ENCODE measurements at regions not wholly inside any gene's neighbourhood (a gene's known extent, or its start where the extent isn't known, plus 50 kb on each side); places are given as distances from the start of the nearest gene placed in this dataset.
"Not testable (repeated sequence)": the region's sequence is repeated elsewhere in the genome, so short reads cannot be mapped to it uniquely, and the experiment has no call there.

DNA sequence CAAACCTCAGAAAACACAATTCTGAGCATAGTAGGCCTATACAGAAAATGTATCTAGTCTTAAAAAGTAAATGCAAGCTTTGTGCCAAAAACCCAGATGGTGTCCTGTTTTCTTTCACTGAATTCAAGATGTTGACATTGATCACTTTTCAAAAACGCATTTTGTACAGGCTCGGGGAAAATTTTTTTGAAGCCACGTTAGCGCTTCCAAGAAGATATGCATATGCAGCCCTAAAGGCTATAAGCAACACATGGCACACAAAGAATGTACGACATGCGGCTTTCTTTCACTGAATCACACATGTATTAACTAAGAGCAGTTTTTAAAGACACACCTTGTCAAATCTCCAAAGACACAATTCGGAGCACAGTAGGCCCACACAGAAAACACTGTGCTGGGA, 115.4 kb downstream of the MRPL57 start:
- no peak for DNase-seq
- WGBS (ENCODE audit: insufficient coverage): 86% methylated on average over 4 of the region's 7 CpGs

DNA sequence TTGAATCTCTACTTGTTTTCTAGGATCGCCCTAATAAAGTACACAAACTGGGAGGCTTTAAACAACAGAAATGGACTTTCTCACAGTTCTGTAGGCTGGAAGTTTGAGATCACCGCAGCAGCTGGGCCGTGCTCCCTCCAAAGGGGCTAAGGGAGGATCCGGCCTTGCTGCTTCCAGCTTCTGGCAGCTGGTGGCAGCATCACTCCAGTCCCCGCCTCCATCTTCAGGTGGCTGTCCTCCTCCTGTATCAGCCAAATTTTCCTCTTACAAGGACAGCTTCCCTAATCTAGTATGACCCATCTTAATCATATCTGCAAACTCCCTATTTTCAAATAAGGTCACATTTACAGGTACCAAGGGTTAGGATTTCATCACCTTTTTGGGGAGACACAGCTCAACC, 120.5 kb downstream of the MRPL57 start:
- peak; percentile 40 for DNase-seq
- H3K4me1 ChIP-seq (ENCODE audit: control insufficient read depth, insufficient read depth, low read length); H3K27me3 ChIP-seq (ENCODE audit: control insufficient read depth, insufficient read depth, low read length); H3K9me3 ChIP-seq (replicated peaks; ENCODE audit: control insufficient read depth, low read depth, low read length); H3K4me3 ChIP-seq (ENCODE audit: low read length); H3K36me3 ChIP-seq (ENCODE audit: control insufficient read depth, insufficient read depth, low read length): not testable (repeated sequence)
- WGBS (ENCODE audit: insufficient coverage): 8% methylated on average over 5 of the region's 5 CpGs
- peak overlapping the region; percentile 74 for H3K27ac ChIP-seq (ENCODE audit: low read length)

More for the DNA sequence above, 115.4 kb downstream of the MRPL57 start:
- Histone ChIP-seq H3K36me3 (ENCODE audit: control insufficient read depth, insufficient read depth, low read length) (no peaks in the 10 kb centered on the region), H3K27me3 (ENCODE audit: control insufficient read depth, insufficient read depth, low read length) (no peaks in the 10 kb centered on the region), H3K9me3 (replicated peaks; ENCODE audit: control insufficient read depth, low read depth, low read length) (no peaks in the 10 kb centered on the region), H3K4me1 (ENCODE audit: control insufficient read depth, insufficient read depth, low read length) (no peaks in the 10 kb centered on the region), H3K27ac (ENCODE audit: low read length) (no peak overlapping the region), H3K4me3 (ENCODE audit: low read length) (no peak overlapping the region)

DNA sequence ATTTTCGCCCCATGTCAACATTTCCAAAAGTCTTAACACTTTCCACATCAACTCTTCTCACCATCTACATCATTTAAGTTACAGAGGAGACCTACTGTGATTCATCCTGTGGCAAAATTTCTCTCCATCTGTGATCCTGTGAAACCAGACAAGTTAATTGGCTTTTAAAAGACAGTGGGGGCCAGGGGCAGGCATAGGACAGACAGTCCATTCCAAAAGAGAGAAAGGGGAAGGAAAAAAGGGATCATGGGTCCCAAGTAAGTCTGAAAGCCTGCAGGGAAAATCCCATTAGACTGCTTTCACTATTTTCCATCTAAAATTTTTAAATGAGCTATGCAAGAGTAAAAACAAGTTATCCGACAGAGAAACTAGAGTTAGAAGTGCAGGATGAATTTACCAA, 121.0 kb downstream of the MRPL57 start:
- Histone ChIP-seq H3K27me3 (ENCODE audit: control insufficient read depth, insufficient read depth, low read length) (no peaks in the 10 kb centered on the region), H3K4me1 (ENCODE audit: control insufficient read depth, insufficient read depth, low read length) (peaks cover 8% of the 10 kb centered on the region), H3K4me3 (ENCODE audit: low read length) (peak overlapping the region; percentile 79), H3K36me3 (ENCODE audit: control insufficient read depth, insufficient read depth, low read length) (no peaks in the 10 kb centered on the region), H3K9me3 (replicated peaks; ENCODE audit: control insufficient read depth, low read depth, low read length) (no peaks in the 10 kb centered on the region), H3K27ac (ENCODE audit: low read length) (peak overlapping the region; percentile 74)
- DNase-seq: no peak
- 100% methylated on average over 1 of the region's 2 CpGs for WGBS (ENCODE audit: insufficient coverage)

DNA sequence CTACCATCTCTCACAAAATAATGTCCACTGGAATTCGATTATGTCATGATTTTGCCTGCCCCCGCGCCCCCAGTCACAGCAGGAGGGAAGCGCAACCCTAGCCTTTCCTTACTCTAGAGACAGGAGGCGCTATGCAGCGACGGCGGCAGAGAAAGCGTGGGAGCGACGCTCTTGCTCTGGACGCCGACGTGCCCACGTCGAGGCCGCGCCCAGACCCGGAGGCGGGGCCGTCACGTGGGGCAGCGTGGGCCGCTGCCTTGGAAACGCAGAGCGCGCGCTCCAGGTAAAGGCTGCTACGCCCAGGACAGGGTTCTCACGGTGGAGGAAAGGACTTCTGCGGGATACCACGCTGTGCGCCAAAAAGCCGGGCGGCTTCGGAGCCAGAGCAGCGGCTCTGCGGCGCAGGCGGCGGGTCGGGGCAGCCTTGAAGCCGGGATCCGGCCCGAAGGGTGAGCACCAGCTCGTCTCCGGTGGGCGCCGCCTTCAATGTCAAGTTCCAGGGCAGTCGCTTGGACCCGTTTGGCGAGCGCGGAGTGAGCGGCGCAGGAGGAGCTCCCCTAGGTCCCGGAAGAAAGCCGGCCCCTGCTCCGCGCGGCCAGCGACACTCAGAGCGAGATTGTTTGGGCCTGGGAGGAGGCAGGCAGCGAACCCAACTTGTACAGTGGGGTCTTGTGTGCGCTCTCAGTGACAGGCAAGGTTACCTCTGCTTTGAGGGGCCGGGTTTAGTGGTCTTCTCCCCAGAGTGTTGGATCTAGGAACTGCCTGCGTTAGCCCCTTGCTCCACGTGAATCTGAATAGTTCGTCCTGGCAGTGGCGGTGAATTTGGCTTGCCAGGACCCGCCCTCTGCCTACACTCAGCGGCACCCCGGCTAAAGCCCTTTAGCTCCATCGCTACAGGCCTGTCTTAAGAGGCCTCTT, 121.7 kb downstream of the MRPL57 start:
- Histone ChIP-seq H3K9me3 (replicated peaks; ENCODE audit: control insufficient read depth, low read depth, low read length) (no peaks in the 10 kb centered on the region), H3K27me3 (ENCODE audit: control insufficient read depth, insufficient read depth, low read length) (no peaks in the 10 kb centered on the region), H3K4me1 (ENCODE audit: control insufficient read depth, insufficient read depth, low read length) (peaks cover 8% of the 10 kb centered on the region), H3K36me3 (ENCODE audit: control insufficient read depth, insufficient read depth, low read length) (peaks cover 5% of the 10 kb centered on the region), H3K4me3 (ENCODE audit: low read length) (peak overlapping the region; percentile 79), H3K27ac (ENCODE audit: low read length) (peak overlapping the region; percentile 74)
- WGBS (ENCODE audit: insufficient coverage): under 1% methylated on average over 71 of the region's 74 CpGs
- DNase-seq: peak; percentile 96

DNA sequence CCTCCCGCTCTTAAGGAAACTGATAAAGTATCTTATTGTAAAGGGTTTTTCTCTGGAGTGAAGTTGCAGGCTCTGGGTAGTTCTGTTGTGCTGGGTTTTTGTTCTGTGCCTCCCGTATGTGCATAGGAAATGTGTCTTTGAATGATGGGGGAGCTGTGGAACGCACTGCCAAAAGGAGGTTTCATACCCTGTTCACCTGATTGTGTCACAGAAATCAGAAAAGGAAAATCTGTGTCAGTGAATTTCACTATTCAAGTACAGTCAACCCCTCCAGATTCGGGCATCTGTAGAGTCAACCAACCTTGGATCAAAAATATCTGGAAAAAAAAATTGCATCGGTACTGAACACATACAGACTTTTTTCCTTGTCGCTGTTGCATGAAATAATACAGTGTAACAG, 127.8 kb downstream of the MRPL57 start:
- H3K4me3 ChIP-seq (ENCODE audit: low read length): no peak overlapping the region
- DNase-seq: no peak
- no peak overlapping the region for H3K27ac ChIP-seq (ENCODE audit: low read length)
- H3K4me1 ChIP-seq (ENCODE audit: control insufficient read depth, insufficient read depth, low read length): no peaks in the 10 kb centered on the region
- no peaks in the 10 kb centered on the region for H3K27me3 ChIP-seq (ENCODE audit: control insufficient read depth, insufficient read depth, low read length)
- no peaks in the 10 kb centered on the region for H3K9me3 ChIP-seq (replicated peaks; ENCODE audit: control insufficient read depth, low read depth, low read length)
- WGBS (ENCODE audit: insufficient coverage): 100% methylated on average over 3 of the region's 6 CpGs
- peaks cover 16% of the 10 kb centered on the region for H3K36me3 ChIP-seq (ENCODE audit: control insufficient read depth, insufficient read depth, low read length)

DNA sequence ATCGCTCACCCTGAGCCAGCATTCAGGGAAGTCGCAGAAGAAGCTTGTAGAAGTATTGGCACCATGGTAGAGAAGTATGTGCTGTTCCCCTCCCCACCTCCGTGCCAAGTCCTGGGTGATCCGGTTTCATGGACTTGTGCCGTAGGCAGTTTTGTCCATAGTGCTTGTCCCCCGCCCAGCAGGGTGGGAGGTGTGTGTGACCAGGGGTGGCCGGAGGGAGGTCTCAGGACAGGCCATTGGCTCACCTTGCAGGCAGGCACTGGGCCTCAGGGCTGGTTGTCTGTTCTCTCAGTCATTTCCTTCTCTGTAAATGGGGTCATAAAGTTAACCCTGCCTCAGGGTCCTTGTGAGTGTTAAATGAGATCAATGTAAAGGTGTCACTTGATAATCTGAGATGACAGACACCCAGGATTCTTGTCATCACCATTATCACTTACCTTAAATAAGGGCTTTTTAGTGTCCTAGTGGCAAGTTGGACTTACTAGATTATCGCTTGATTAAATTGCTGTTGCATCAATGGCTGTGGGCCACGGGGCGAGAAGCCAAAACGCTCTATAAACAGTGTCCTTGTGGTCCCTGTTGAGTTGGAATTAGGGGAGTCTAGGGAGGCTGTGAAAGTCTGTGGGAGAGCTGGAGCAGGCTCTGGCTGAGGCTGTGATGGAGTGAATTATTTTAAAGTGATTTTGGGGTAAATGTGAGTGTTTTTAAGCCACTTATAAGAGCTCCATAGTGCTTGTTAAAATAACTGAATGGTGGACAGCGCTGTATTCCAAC, 130.0 kb downstream of the MRPL57 start:
- not testable (repeated sequence) for H3K27me3 ChIP-seq (ENCODE audit: control insufficient read depth, insufficient read depth, low read length); DNase-seq; H3K9me3 ChIP-seq (replicated peaks; ENCODE audit: control insufficient read depth, low read depth, low read length); H3K4me1 ChIP-seq (ENCODE audit: control insufficient read depth, insufficient read depth, low read length); H3K27ac ChIP-seq (ENCODE audit: low read length); H3K4me3 ChIP-seq (ENCODE audit: low read length)
- whole genome bisulfite sequencing (ENCODE audit: insufficient coverage): 54% methylated on average over 4 of the region's 12 CpGs
- H3K36me3 ChIP-seq (ENCODE audit: control insufficient read depth, insufficient read depth, low read length): peaks cover 16% of the 10 kb centered on the region

DNA sequence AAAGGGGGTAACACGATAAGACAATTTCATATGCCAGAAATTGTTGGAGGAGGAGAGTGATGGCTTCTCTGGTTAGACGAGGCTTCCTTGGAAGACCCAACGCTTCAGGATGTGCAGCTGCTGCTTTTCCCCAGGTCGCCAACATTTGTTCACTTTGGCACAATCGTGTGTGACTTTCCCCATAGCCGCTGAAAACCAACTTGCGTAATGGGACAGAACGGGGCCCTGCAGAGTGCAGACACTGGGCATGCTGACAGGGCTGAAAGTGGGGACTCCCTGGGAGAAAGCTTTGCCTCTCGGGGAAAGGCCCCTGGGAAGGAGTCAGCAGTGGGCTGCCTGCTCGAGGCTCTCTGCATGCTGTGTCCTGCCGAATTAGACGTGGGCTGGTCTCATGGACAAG, 130.7 kb downstream of the MRPL57 start:
- no CpG with 5 or more reads among the region's 12 CpGs for WGBS (ENCODE audit: insufficient coverage)

DNA sequence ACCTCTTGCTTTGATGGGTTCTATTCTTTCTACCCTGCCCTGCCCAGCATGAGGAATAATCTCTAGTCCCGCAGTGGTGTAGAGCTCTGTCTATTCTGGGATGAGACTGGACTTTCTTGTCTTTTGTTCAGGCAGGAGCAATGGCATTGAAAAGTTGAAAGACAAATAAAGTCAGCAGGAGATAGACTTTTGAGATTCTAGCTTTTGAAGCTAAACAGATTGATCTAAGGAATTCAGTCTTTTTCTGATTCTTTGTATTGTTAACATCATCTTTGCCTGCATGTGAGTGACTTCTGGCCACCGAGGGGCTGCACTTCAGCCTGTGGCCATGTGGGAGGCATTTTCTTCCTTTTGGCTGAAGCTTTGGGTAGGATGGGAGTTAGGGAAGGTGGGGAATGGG, 132.4 kb downstream of the MRPL57 start:
- H3K36me3 ChIP-seq (ENCODE audit: control insufficient read depth, insufficient read depth, low read length): peaks cover 7% of the 10 kb centered on the region
- DNase-seq: no peak
- no peaks in the 10 kb centered on the region for H3K27me3 ChIP-seq (ENCODE audit: control insufficient read depth, insufficient read depth, low read length)
- no peaks in the 10 kb centered on the region for H3K4me1 ChIP-seq (ENCODE audit: control insufficient read depth, insufficient read depth, low read length)
- no peak overlapping the region for H3K4me3 ChIP-seq (ENCODE audit: low read length)
- no peak overlapping the region for H3K27ac ChIP-seq (ENCODE audit: low read length)
- H3K9me3 ChIP-seq (replicated peaks; ENCODE audit: control insufficient read depth, low read depth, low read length): no peaks in the 10 kb centered on the region
- 80% methylated on average over 1 of the region's 2 CpGs for WGBS (ENCODE audit: insufficient coverage)

More for the DNA sequence above, 130.7 kb downstream of the MRPL57 start:
- H3K27me3 ChIP-seq (ENCODE audit: control insufficient read depth, insufficient read depth, low read length); H3K4me1 ChIP-seq (ENCODE audit: control insufficient read depth, insufficient read depth, low read length); H3K27ac ChIP-seq (ENCODE audit: low read length); H3K9me3 ChIP-seq (replicated peaks; ENCODE audit: control insufficient read depth, low read depth, low read length); DNase-seq; H3K4me3 ChIP-seq (ENCODE audit: low read length): not testable (repeated sequence)
- peaks cover 16% of the 10 kb centered on the region for H3K36me3 ChIP-seq (ENCODE audit: control insufficient read depth, insufficient read depth, low read length)

DNA sequence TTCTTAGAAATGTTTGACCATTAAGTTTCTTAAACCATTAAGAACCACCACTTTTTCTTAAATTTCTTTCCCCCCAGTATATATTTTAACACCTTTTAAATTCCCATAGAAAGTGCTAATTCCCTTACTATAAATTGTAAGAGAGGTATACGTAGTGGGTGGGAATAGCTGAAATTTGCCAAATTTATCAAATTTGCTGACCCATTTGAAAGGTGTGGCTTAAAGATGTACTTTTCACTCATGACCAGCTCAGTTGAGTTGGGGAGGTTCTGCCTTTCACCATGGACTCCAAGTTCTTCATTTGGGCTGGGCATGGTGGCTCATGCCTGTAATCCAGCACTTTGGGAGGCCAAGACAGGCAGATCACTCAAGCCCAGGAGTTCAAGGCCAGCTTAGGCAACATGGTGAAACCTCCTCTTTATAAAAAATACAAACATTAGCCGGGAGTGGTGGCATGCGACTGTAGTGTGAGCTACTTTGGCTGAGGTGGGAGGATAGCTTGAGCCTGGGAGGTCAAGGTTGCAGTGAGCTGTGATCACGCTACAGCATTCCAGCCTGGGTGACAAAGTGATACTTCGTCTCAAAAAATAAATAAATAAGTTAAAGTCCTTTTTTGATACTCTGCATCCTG, 133.2 kb downstream of the MRPL57 start:
- Histone ChIP-seq H3K27me3 (ENCODE audit: control insufficient read depth, insufficient read depth, low read length) (no peaks in the 10 kb centered on the region), H3K4me3 (ENCODE audit: low read length) (no peak overlapping the region), H3K36me3 (ENCODE audit: control insufficient read depth, insufficient read depth, low read length) (peaks cover 2% of the 10 kb centered on the region), H3K4me1 (ENCODE audit: control insufficient read depth, insufficient read depth, low read length) (no peaks in the 10 kb centered on the region), H3K27ac (ENCODE audit: low read length) (no peak overlapping the region), H3K9me3 (replicated peaks; ENCODE audit: control insufficient read depth, low read depth, low read length) (no peaks in the 10 kb centered on the region)
- no peak for DNase-seq
- no CpG with 5 or more reads among the region's 5 CpGs for WGBS (ENCODE audit: insufficient coverage)

DNA sequence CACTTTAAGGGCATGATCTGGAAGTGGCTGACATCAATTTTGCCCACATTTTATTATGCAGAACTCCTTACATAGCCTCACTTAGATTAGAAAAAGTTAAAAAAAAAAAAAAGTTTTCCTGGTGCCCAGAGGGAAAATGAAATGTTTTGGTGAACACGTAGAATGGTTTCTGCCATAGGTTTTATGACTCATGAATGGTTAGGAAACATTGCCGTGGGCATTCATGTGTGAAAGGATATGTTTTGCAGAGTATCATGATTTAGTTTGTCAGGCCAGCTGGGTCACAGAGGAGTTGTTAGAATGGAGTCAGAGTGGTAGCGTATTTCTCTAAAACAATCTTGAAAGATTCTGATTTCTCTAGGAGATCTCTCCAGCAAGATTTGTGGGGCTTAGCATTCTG, 133.8 kb downstream of the MRPL57 start:
- 86% methylated on average over 2 of the region's 3 CpGs for WGBS (ENCODE audit: insufficient coverage)
- Histone ChIP-seq H3K4me1 (ENCODE audit: control insufficient read depth, insufficient read depth, low read length) (no peaks in the 10 kb centered on the region), H3K36me3 (ENCODE audit: control insufficient read depth, insufficient read depth, low read length) (peaks cover 2% of the 10 kb centered on the region), H3K27ac (ENCODE audit: low read length) (no peak overlapping the region), H3K27me3 (ENCODE audit: control insufficient read depth, insufficient read depth, low read length) (no peaks in the 10 kb centered on the region), H3K9me3 (replicated peaks; ENCODE audit: control insufficient read depth, low read depth, low read length) (no peaks in the 10 kb centered on the region), H3K4me3 (ENCODE audit: low read length) (no peak overlapping the region)
- DNase-seq: no peak
